Heart right ventricle (tissue), 16 donors: ENCODE measurements at regions not wholly inside any gene's neighbourhood (a gene's known extent, or its start where the extent isn't known, plus 50 kb on each side); places are given as distances from the start of the nearest gene placed in this dataset.

ENCODE experiments used
- ATAC-seq, 8 donors: fragments of 200-7000 bp; cut with Tn5 transposase; one replicate each; pipeline ENCODE4 v1.9.1; 2020; ENCODE audit warnings: mild to moderate bottlenecking in 8 of 8, moderate library complexity in 8 of 8, moderate number of reproducible peaks in 1 of 8
- DNase-seq, 2 donors: peaks; one replicate each; pipeline ENCODE4 v3.0.0-alpha.2; 2020
- H3K27ac ChIP-seq, 10 donors: fragments of 200-600 bp; sonication (generic) in 2 of 10; one replicate each; pipeline versions ENCODE4 v1.5.0 to v1.8.0; 2020 to 2022; ENCODE audit warnings: mild to moderate bottlenecking in 3 of 10
- H3K27me3 ChIP-seq, 7 donors: fragments of 200-600 bp; one replicate each; pipeline ENCODE4 v1.8.0; 2021 to 2022; ENCODE audit warnings: mild to moderate bottlenecking in 2 of 7
- H3K36me3 ChIP-seq, 9 donors: fragments of 200-600 bp; sonication (generic) in 1 of 9; one replicate each; pipeline versions ENCODE4 v1.5.0 to v1.8.0; 2020 to 2022; ENCODE audit warnings: mild to moderate bottlenecking in 2 of 9
- H3K4me1 ChIP-seq, 9 donors: fragments of 200-600 bp; sonication (generic) in 1 of 9; one replicate each; pipeline versions ENCODE4 v1.5.0 to v1.8.0; 2020 to 2022; ENCODE audit warnings: mild to moderate bottlenecking in 4 of 9
- H3K4me3 ChIP-seq, 10 donors: fragments of 200-600 bp; sonication (generic) in 2 of 10; one replicate each; pipeline versions ENCODE4 v1.5.0 to v1.8.0; 2020 to 2022; ENCODE audit warnings: mild to moderate bottlenecking in 7 of 10, moderate library complexity in 2 of 10
- H3K9me3 ChIP-seq, 11 donors: fragments of 200-600 bp in 10 of 11; sonication (generic) in 2 of 11; one replicate each; pipeline versions ENCODE4 v1.5.0 to v1.8.0; 2013 to 2022; ENCODE audit warnings: mild to moderate bottlenecking in 2 of 11, control low read depth in 1 of 11, moderate library complexity in 1 of 11
- whole genome bisulfite sequencing, 2 donors: extraction: QIAGEN DNeasy Blood & Tissue Kit; methylation state at CpG; one replicate each; pipeline ENCODE4 v1.1.7; 2013; ENCODE audit warnings: inconsistent platforms in 1 of 2; 5-methylcytosine and 5-hydroxymethylcytosine counted together
- intact Hi-C, 10 donors: fragments of 100-400 bp; cut with DNase I; formaldehyde crosslinking; loops; one replicate each; pipeline versions ENCODE4 v1.11.1 to v1.14.2; 2022
- TF ChIP-seq, protein P1 (sequence below), 9 donors: fragments of 200-600 bp; sonication (generic) in 2 of 9; IDR thresholded peaks; one replicate each; pipeline versions ENCODE4 v1.5.0 to v1.8.0; 2021 to 2022; ENCODE audit warnings: antibody characterized with exemption in 9 of 9, mild to moderate bottlenecking in 5 of 9, moderate library complexity in 1 of 9
- donor health status: Arrhythmogenic right ventricular cardiomyopathy.
- donor health status: ischemic (EF 13 %, LVEDD 7.1; RV severe dilation, severe dysfunction).
- donor health status: healthy with polysubstance abuse.
- donor health status: DM: no; HTN: yes; CAD: no.
- donor health status: DM: no; HTN: no; CAD: no.
- donor health status: ischemic (EF 25% LVEDD 6.9; RV normal size, moderate dysfunction).
- donor health status: ischemic (EF 25% LVEDD 5.7; RV mildly dilated, moderate dysfunction).
- donor health status: healthy.
- donor health status: DM: yes; HTN: yes; CAD: no.
- donor health status: Ischemic cardiomyopathy.
- donor health status: ischemic (EF 35%, LVEDD 5.7; RV mildly dilated, moderate dysfunction).
- donor health status: nonischemic (EF 11% LVEDD 7.7; RV severe dilation, severe dysfunction).
- donor health status: DM: yes; HTN: yes; CAD: no.
- donor health status: PGD.
- donor health status: ischemic (EF 29% LVEDD 5.4; RV normal size, mild dysfunction).
- donor health status: nonischemic (EF 23%, LVEDD 6.1; RV moderate dilation, normal function).

DNA sequence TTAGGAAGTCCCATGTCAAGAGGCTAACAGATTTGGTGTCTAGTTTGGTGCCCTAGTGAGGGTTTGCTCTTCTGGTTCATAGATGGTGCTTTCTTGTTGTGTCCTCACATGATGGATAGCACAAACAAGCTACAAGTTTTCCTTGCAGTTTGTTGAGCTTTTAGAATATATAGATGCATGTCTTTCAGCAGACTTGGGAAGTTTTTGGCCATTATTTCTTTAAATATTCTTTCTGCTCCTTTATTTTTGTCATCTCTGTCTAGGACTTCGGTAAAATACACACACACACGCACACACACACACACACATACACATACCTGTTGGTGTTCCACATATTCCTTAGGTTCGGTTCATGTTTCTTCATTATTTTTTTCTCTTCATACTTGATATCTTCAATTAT lies 81.5 kb upstream of the TEX51 start:
- no peak overlapping the region for H3K4me3 ChIP-seq
- DNase-seq (no peak), ATAC-seq (no peak)
- no peak overlapping the region for H3K27ac ChIP-seq
- TF ChIP-seq, protein P1, sequence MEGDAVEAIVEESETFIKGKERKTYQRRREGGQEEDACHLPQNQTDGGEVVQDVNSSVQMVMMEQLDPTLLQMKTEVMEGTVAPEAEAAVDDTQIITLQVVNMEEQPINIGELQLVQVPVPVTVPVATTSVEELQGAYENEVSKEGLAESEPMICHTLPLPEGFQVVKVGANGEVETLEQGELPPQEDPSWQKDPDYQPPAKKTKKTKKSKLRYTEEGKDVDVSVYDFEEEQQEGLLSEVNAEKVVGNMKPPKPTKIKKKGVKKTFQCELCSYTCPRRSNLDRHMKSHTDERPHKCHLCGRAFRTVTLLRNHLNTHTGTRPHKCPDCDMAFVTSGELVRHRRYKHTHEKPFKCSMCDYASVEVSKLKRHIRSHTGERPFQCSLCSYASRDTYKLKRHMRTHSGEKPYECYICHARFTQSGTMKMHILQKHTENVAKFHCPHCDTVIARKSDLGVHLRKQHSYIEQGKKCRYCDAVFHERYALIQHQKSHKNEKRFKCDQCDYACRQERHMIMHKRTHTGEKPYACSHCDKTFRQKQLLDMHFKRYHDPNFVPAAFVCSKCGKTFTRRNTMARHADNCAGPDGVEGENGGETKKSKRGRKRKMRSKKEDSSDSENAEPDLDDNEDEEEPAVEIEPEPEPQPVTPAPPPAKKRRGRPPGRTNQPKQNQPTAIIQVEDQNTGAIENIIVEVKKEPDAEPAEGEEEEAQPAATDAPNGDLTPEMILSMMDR (IDR thresholded peaks at IDR 0.05), result no peak
- WGBS, 2 donors, result 89 to 90% methylated on average over 3 of the region's 3 CpGs
- intact Hi-C loops, result no loop called here
- peaks cover 0 to 6% (median 0%) of the 10 kb centered on the region in 9 donors for H3K4me1 ChIP-seq
- H3K9me3 ChIP-seq, result peaks cover 0 to 36% (median 6%) of the 10 kb centered on the region in 11 donors
- peaks cover 0 to 8% (median 0%) of the 10 kb centered on the region in 7 donors for H3K27me3 ChIP-seq
- no peaks in the 10 kb centered on the region for H3K36me3 ChIP-seq

GRCh38 chr2:126822115-126822514 lies 76.6 kb upstream of the TEX51 start:
- intact Hi-C loops, result no loop called here
- peaks cover 0 to 12% (median 0%) of the 10 kb centered on the region in 11 donors for H3K9me3 ChIP-seq
- no peak overlapping the region for H3K4me3 ChIP-seq
- no peaks in the 10 kb centered on the region for H3K36me3 ChIP-seq
- ATAC-seq (no peak), DNase-seq (no peak)
- 70 to 86% methylated on average over 8 of the region's 8 CpGs for WGBS, 2 donors
- TF ChIP-seq, protein P1 (IDR thresholded peaks at IDR 0.05), result no peak
- H3K27ac ChIP-seq, result no peak overlapping the region
- H3K27me3 ChIP-seq, result peaks cover 0 to 3% (median 0%) of the 10 kb centered on the region in 7 donors
- peaks cover 0 to 6% (median 0%) of the 10 kb centered on the region in 9 donors for H3K4me1 ChIP-seq

DNA sequence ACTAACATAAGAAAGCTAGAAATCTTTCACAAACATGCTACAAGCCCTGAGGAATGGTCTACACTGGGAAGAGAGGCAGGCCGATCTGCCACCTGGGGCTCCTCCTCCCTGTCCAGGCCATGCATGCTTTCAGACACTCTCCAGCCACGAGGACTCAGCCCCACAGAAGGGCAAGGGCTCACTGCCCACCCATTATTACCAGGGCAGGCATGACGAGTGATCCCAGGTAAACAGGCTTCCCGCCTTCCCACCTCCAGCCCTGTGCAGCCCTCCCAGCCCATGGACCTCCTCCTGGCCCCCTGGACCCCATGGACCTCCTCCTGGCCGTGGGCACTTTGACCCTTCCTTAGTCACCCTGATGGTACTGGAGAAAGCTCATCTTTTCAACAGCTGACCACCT lies 75.8 kb upstream of the TEX51 start:
- Histone ChIP-seq H3K27me3 (peaks cover 0 to 3% (median 0%) of the 10 kb centered on the region in 7 donors), H3K36me3 (no peaks in the 10 kb centered on the region), H3K4me3 (no peak overlapping the region), H3K9me3 (peaks cover 0 to 4% (median 0%) of the 10 kb centered on the region in 11 donors), H3K27ac (no peak overlapping the region), H3K4me1 (peaks cover 0 to 6% (median 0%) of the 10 kb centered on the region in 9 donors)
- TF ChIP-seq, protein P1 (IDR thresholded peaks at IDR 0.05), result no peak
- intact Hi-C loops, result no loop called here
- DNase-seq (no peak), ATAC-seq (no peak)
- WGBS, 2 donors, result 70 to 87% methylated on average over 5 of the region's 5 CpGs

DNA sequence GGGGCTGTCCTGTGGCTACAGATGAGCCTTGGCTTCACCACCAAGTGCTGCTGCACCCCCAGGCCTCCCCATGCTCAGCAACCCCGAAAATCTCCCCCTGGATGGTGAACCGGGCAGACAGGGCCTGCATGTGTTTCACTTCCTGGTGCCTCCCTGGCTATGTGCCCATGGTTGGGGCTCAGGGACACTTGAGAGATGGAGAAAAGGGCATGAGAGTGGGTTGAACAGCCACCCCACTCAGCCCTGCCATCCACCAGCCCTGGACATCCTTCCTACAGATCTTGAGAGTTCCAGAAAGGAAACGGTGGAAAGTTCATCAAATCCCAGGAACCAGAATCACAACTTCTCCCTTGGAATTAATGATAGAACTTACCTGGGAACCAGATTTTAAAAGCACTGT lies 74.7 kb upstream of the TEX51 start:
- TF ChIP-seq, protein P1 (IDR thresholded peaks at IDR 0.05), result no peak
- 73 to 83% methylated on average over 3 of the region's 3 CpGs for WGBS, 2 donors

More for the DNA sequence above, 74.7 kb upstream of the TEX51 start:
- H3K4me1 ChIP-seq, result peaks cover 0 to 6% (median 0%) of the 10 kb centered on the region in 9 donors
- DNase-seq (no peak), ATAC-seq (no peak)
- peaks cover 0 to 4% (median 0%) of the 10 kb centered on the region in 7 donors for H3K27me3 ChIP-seq
- H3K27ac ChIP-seq, result no peak overlapping the region
- H3K4me3 ChIP-seq, result no peak overlapping the region
- intact Hi-C loops, result no loop called here
- H3K36me3 ChIP-seq, result no peaks in the 10 kb centered on the region
- H3K9me3 ChIP-seq, result no peaks in the 10 kb centered on the region
